22Rv1 (cell line): ENCODE measurements at regions not wholly inside any gene's neighbourhood (a gene's known extent, or its start where the extent isn't known, plus 50 kb on each side); places are given as distances from the start of the nearest gene placed in this dataset.

ENCODE experiments used
- CTCF ChIP-seq: fragments of 450-650 bp; IDR thresholded peaks from 2 replicates; pipeline ENCODE4 v1.5.1; 2017; ENCODE audit warnings: mild to moderate bottlenecking
- ZFX ChIP-seq: fragments of 450-650 bp; IDR thresholded peaks from 2 replicates; pipeline ENCODE4 v1.6.1; 2017; ENCODE audit warnings: antibody characterized with exemption, borderline replicate concordance

GRCh38 chr2:120681696-120682288 lies 53.9 kb upstream of the GLI2 start:
- TF ChIP-seq ZFX = no peak
- TF ChIP-seq CTCF = no peak
